ENCODE measurements at regions not wholly inside any gene's neighbourhood (a gene's known extent, or its start where the extent isn't known, plus 50 kb on each side); places are given as distances from the start of the nearest gene placed in this dataset.

DNA sequence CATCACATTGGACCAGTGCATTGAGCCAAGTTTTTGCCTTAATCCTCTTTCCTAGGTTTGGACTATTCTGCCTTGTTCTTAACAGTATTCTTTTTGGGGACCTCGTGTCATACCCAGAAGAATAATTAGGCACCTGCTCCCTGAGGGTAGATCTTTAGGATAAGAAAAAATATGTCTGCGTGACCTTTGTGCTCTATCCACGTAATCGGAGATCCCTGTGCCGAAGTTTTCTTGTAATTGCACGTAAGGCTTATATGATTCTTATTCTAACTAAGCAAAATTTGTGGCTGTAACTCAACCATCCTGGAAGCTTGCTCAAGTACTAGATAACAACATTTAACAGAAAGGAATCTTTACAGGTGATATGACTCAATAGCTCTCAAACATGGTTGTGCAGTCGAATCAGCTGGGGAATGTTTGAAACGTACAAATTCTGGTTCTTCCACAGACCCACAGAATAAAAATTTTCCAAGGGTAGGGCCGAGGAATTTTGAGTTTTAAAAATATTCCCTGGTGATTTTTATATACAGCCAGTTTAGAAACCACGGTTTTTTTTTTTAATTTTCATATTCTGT is 344.3 kb downstream of the GBA3 start:
- TF ChIP-seq, protein P1, sequence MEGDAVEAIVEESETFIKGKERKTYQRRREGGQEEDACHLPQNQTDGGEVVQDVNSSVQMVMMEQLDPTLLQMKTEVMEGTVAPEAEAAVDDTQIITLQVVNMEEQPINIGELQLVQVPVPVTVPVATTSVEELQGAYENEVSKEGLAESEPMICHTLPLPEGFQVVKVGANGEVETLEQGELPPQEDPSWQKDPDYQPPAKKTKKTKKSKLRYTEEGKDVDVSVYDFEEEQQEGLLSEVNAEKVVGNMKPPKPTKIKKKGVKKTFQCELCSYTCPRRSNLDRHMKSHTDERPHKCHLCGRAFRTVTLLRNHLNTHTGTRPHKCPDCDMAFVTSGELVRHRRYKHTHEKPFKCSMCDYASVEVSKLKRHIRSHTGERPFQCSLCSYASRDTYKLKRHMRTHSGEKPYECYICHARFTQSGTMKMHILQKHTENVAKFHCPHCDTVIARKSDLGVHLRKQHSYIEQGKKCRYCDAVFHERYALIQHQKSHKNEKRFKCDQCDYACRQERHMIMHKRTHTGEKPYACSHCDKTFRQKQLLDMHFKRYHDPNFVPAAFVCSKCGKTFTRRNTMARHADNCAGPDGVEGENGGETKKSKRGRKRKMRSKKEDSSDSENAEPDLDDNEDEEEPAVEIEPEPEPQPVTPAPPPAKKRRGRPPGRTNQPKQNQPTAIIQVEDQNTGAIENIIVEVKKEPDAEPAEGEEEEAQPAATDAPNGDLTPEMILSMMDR (IDR thresholded peaks at IDR 0.05) = no peak
- 69 to 75% methylated on average over 10 of the region's 10 CpGs for WGBS, 2 donors
- no peak for DNase-seq
- intact Hi-C loops (cut with DNase I) = no loop called here
- H3K27me3 ChIP-seq = no peaks in the 10 kb centered on the region
- no peak overlapping the region for H3K27ac ChIP-seq
- H3K9me3 ChIP-seq = no peaks in the 10 kb centered on the region
- FAIRE-seq = no peak
- H3K4me1 ChIP-seq = no peaks in the 10 kb centered on the region
- no peak overlapping the region for H3K4me3 ChIP-seq
- no peaks in the 10 kb centered on the region for H3K36me3 ChIP-seq
- no peak for ATAC-seq

DNA sequence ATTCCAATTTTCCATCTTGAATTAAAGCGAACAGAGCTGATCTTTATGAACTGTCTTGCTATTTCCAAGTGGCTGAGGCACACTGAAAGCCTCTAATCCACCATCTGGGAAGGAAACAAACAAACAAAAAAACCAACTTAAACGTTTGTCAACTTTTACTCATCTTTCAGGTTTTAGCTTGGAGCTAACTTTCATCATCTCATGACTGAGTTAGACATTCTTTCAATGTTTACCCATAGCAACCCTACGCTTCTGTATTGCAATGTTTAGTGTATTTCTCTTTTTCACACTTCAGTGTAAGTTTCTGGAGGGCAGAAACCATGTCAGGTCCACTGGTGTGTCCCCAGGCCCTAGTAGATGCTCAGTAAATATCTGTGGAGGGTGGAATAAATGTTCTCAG is 343.8 kb downstream of the GBA3 start:
- no peak for FAIRE-seq
- Histone ChIP-seq H3K4me3 (no peak overlapping the region), H3K36me3 (no peaks in the 10 kb centered on the region), H3K4me1 (no peaks in the 10 kb centered on the region), H3K9me3 (no peaks in the 10 kb centered on the region), H3K27ac (no peak overlapping the region), H3K27me3 (no peaks in the 10 kb centered on the region)
- TF ChIP-seq, protein P1 (IDR thresholded peaks at IDR 0.05) = no peak
- no peak for DNase-seq
- WGBS, 2 donors = 53 to 54% methylated on average over 3 of the region's 3 CpGs
- intact Hi-C loops (cut with DNase I) = no loop called here
- no peak for ATAC-seq

DNA sequence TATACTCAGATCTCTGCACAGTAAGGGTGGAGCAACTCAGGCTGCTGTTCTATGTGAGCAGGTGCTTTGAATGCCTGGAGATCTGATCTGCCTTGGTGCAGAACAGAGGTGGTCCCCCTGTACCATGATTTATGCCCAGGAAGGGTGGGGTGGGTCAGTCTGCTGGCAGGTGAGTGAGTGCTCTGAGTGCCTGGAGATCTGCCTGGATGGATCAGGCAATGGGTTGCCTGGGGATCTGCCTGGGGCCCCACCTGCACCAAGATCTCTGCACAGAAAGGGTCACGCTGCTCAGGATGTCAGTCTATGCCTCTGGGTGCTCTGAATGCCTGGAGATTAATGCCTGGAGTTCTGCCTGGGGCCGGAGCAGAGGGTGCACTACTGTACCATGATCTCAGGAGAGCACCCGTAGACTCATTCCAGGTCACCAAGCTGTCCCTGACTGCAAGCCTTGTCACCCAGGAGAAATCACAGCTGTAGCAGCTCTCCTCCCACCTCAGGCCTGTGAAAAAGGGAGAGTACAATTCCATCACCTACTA is 342.9 kb downstream of the GBA3 start:
- H3K9me3 ChIP-seq = no peaks in the 10 kb centered on the region
- FAIRE-seq (no peak), DNase-seq (peak in 1 of 6 donors; percentile 19), ATAC-seq (no peak)
- TF ChIP-seq, protein P1 (IDR thresholded peaks at IDR 0.05) = no peak
- H3K4me1 ChIP-seq = no peaks in the 10 kb centered on the region
- no peaks in the 10 kb centered on the region for H3K27me3 ChIP-seq
- intact Hi-C loops (cut with DNase I) = no loop called here
- no peak overlapping the region for H3K4me3 ChIP-seq
- no peak overlapping the region for H3K27ac ChIP-seq
- 57 to 69% methylated on average over 3 of the region's 3 CpGs for WGBS, 2 donors
- no peaks in the 10 kb centered on the region for H3K36me3 ChIP-seq

DNA sequence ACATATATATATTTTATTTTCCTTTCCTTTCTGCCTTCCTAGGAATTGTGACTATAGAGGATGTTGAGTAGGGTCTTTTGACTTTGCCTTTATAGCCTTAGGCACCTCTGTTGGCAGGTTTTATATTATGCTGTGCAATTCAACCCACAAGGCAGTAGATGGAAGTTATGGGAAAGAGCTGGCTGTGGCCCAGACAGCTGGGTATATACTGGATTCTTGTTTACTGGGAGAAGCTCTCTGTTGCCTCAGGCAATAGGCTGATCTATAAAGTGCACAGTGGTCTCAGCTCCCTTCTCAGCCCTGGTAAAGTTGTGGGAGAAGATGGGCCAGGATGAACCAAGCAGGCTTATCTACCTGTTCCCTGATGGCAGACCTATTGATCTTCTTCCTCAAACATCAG is 342.0 kb downstream of the GBA3 start:
- Histone ChIP-seq H3K9me3 (no peaks in the 10 kb centered on the region), H3K27ac (no peak overlapping the region), H3K4me1 (no peaks in the 10 kb centered on the region), H3K36me3 (no peaks in the 10 kb centered on the region), H3K27me3 (no peaks in the 10 kb centered on the region), H3K4me3 (no peak overlapping the region)
- FAIRE-seq = no peak
- DNase-seq = no peak
- intact Hi-C loops (cut with DNase I) = no loop called here
- TF ChIP-seq, protein P1 (IDR thresholded peaks at IDR 0.05) = no peak
- no peak for ATAC-seq

DNA sequence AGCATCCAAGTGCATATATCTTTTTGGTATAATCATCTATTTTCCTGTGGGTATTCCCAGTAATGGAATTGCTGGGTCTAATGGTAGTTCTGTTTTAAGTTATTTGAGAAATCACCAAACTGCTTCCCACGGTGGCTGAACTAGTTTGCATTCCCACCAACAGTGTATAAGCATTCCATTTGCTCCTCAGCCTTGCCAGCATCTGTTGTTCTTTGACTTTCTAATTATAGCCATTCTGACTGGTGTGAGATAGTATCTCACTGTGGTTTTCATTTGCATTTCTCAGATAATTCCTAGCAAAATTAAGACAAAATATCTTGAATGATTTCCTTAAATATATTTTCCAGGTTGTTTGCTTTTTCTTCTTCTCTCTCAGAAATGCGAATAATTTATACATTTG is 341.1 kb downstream of the GBA3 start:
- H3K4me1 ChIP-seq = no peaks in the 10 kb centered on the region
- TF ChIP-seq, protein P1 (IDR thresholded peaks at IDR 0.05) = no peak
- DNase-seq (no peak), FAIRE-seq (no peak), ATAC-seq (no peak)
- intact Hi-C loops (cut with DNase I) = no loop called here
- no peaks in the 10 kb centered on the region for H3K27me3 ChIP-seq
- no peak overlapping the region for H3K4me3 ChIP-seq
- no peaks in the 10 kb centered on the region for H3K36me3 ChIP-seq
- H3K27ac ChIP-seq = no peak overlapping the region
- no peaks in the 10 kb centered on the region for H3K9me3 ChIP-seq
- 57 to 60% methylated on average over 2 of the region's 2 CpGs for WGBS, 2 donors

Data from pancreas (tissue), 10 donors.